Astrocyte of the cerebellum (primary cell): ENCODE measurements at regions not wholly inside any gene's neighbourhood (a gene's known extent, or its start where the extent isn't known, plus 50 kb on each side); places are given as distances from the start of the nearest gene placed in this dataset.

Source experiments
- DNase-seq: peaks from one replicate; pipeline ENCODE4 v3.0.0-alpha.2; 2011; ENCODE audit warnings: low read depth
- H3K4me3 ChIP-seq: 2 replicates; pipeline ENCODE4 v1.5.1; 2011; ENCODE audit warnings: mild to moderate bottlenecking, low read depth, low read length, moderate library complexity
- in situ Hi-C: cut with HindIII; loops from 2 replicates; pipeline ENCODE4 v1.10.0; 2017; ENCODE audit warnings: low sequenced_read_pairs
- TF ChIP-seq, protein P1 (sequence below): IDR thresholded peaks from 2 replicates; pipeline ENCODE4 v1.5.1; 2012; ENCODE audit warnings: low read length, low read depth, moderate library complexity, mild to moderate bottlenecking; ENCODE audit errors: missing control alignments

GRCh38 chr1:91610789-91611188 lies 110.1 kb downstream of the CDC7 start:
- no peak overlapping the region for H3K4me3 ChIP-seq
- TF ChIP-seq, protein P1, sequence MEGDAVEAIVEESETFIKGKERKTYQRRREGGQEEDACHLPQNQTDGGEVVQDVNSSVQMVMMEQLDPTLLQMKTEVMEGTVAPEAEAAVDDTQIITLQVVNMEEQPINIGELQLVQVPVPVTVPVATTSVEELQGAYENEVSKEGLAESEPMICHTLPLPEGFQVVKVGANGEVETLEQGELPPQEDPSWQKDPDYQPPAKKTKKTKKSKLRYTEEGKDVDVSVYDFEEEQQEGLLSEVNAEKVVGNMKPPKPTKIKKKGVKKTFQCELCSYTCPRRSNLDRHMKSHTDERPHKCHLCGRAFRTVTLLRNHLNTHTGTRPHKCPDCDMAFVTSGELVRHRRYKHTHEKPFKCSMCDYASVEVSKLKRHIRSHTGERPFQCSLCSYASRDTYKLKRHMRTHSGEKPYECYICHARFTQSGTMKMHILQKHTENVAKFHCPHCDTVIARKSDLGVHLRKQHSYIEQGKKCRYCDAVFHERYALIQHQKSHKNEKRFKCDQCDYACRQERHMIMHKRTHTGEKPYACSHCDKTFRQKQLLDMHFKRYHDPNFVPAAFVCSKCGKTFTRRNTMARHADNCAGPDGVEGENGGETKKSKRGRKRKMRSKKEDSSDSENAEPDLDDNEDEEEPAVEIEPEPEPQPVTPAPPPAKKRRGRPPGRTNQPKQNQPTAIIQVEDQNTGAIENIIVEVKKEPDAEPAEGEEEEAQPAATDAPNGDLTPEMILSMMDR, result no peak
- DNase-seq, result no peak
- in situ Hi-C loops, result no loop called here

DNA sequence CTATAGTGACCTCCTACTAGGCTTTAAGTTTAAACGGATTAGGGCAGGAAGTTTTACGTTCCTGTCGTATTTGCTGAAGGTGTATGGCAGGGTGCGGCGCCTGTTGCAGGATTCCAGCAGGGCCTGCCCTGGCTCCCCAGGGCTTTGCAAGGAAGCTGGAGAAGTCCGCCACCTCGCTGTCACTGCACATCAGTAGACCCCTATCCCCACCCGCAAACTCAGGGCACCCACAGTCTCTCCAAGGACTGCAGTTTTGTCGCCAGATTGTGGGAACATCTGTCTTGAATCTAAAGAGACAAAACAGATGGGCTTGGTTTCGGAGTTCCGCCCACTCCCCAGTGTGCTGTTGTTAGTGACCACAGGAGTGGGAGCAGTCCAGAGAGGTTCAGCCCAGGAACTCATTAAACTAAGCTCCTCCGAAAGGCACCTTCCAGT lies 110.8 kb downstream of the CDC7 start:
- H3K4me3 ChIP-seq, result no peak overlapping the region
- no peak for DNase-seq
- in situ Hi-C loops, result no loop called here
- TF ChIP-seq, protein P1, result no peak

DNA sequence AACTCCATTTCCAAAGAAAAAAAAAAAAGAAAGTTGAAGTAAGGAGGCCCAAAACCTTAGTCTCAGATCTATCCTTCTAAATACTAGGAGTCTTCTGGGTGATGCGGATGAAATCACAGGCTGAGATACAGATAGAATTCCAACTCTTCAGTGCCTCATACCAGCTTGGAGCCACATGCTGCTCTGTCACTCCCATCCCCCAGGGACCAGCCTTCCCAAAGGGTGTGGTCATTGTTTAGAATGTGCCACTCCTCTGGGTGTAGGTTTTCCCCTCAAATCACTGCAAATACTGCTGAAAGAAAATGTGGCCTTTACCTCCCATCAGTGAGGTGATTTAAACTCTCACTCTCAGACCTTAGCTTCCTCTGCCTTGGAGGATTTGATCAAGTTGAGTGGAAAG lies 112.9 kb downstream of the CDC7 start:
- no peak overlapping the region for H3K4me3 ChIP-seq
- DNase-seq, result no peak
- in situ Hi-C loops, result no loop called here
- TF ChIP-seq, protein P1, result no peak

DNA sequence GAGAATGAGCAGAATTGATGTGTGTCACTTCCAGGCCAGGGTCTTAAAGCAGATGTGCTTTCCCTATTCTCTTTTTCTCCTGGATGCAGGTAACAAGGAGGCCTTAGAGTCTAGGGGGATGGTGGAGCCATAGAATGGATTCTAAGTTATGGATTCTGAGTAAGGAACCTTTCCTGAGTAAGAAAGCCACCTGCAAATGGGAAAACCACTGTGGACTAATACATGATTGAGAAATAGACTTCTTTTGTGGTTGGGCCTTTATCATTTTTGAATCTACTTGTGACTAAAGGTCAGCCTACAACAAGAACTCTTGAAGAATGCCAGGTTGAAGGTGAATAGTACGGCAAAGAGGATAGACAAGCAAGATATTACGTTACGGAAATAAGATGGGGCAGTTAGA lies 116.1 kb downstream of the CDC7 start:
- H3K4me3 ChIP-seq, result no peak overlapping the region
- TF ChIP-seq, protein P1, result no peak
- in situ Hi-C loops, result no loop called here
- DNase-seq, result no peak

GRCh38 chr1:91617285-91617765 lies 116.7 kb downstream of the CDC7 start:
- in situ Hi-C loops, result no loop called here
- no peak for DNase-seq
- TF ChIP-seq, protein P1, result peak; percentile 33
- H3K4me3 ChIP-seq, result no peak overlapping the region

- TF ChIP-seq, protein P1, result no peak
- DNase-seq, result no peak
- in situ Hi-C loops, result no loop called here
- no peak overlapping the region for H3K4me3 ChIP-seq
Measured at GRCh38 chr1:91619881-91620280, 119.2 kb downstream of the CDC7 start.

DNA sequence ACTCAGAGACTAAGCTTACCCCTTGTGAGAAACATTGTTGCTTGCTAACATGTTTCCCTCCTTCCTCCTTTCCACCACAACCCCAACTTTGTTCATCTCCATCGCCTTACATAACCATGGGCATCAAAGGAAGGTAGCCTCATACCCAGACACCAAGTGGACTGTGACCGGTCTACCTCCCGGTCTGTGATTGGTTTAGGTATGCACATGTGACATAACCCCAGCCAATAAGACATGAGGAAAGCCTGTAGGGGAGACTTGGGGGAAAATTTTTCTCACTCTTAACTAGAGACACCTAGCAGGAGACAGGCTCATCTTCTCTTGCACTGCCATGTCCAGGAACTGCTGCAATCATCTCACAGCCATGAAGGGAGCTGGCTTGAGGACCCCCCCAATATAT lies 120.7 kb downstream of the CDC7 start:
- no peak for DNase-seq
- H3K4me3 ChIP-seq, result no peak overlapping the region
- TF ChIP-seq, protein P1, result no peak
- in situ Hi-C loops, result no loop called here
